Right atrium auricular region (tissue), 2 donors: ENCODE measurements at regions not wholly inside any gene's neighbourhood (a gene's known extent, or its start where the extent isn't known, plus 50 kb on each side); places are given as distances from the start of the nearest gene placed in this dataset.

Source experiments
- DNase-seq: peaks from one replicate; pipeline ENCODE4 v3.0.0-alpha.2; 2019; ENCODE audit warnings: low spot score
- H3K27ac ChIP-seq, 2 donors: fragments of 200-600 bp; sonication (generic); 1 replicate in 1 of 2; 2 replicates in 1 of 2; pipeline ENCODE4 v1.5.1; 2016 to 2019
- H3K27me3 ChIP-seq, 2 donors: fragments of 200-600 bp; sonication (generic); one replicate each; pipeline versions ENCODE4 v1.5.1 to v1.6.0; 2017 to 2019
- H3K36me3 ChIP-seq: fragments of 200-600 bp; sonication (generic); one replicate; pipeline ENCODE4 v1.5.1; 2016
- H3K4me1 ChIP-seq, 2 donors: fragments of 200-600 bp; sonication (generic); one replicate each; pipeline versions ENCODE4 v1.5.1 to v1.6.0; 2017 to 2019
- H3K4me3 ChIP-seq, 2 donors: fragments of 200-600 bp; sonication (generic); 1 replicate in 1 of 2; 2 replicates in 1 of 2; pipeline ENCODE4 v1.5.1; 2017 to 2019; ENCODE audit warnings: mild to moderate bottlenecking in 1 of 2, moderate library complexity in 1 of 2
- H3K9me3 ChIP-seq, 2 donors: fragments of 200-600 bp; sonication (generic); one replicate each; pipeline ENCODE4 v1.5.1; 2019
- CTCF ChIP-seq, 2 donors: fragments of 200-600 bp; sonication (generic); IDR thresholded peaks; one replicate each; pipeline ENCODE4 v1.5.1; 2019; ENCODE audit warnings: antibody characterized with exemption in 2 of 2

- no peaks in the 10 kb centered on the region for H3K36me3 ChIP-seq
- H3K4me3 ChIP-seq, result no peak overlapping the region
- DNase-seq, result no peak
- H3K4me1 ChIP-seq, result no peaks in the 10 kb centered on the region
- no peak for TF ChIP-seq CTCF (IDR thresholded peaks at IDR 0.05)
- no peaks in the 10 kb centered on the region for H3K9me3 ChIP-seq
- H3K27ac ChIP-seq, result no peak overlapping the region
- H3K27me3 ChIP-seq, result no peaks in the 10 kb centered on the region
Observed at GRCh38 chr12:113568021-113568420, 96.3 kb upstream of the LHX5 start.

- no peaks in the 10 kb centered on the region for H3K36me3 ChIP-seq
- no peaks in the 10 kb centered on the region for H3K27me3 ChIP-seq
- no peaks in the 10 kb centered on the region for H3K4me1 ChIP-seq
- DNase-seq, result no peak
- no peaks in the 10 kb centered on the region for H3K9me3 ChIP-seq
- TF ChIP-seq CTCF (IDR thresholded peaks at IDR 0.05), result no peak
- H3K4me3 ChIP-seq, result no peak overlapping the region
- no peak overlapping the region for H3K27ac ChIP-seq
Observed at GRCh38 chr12:113565368-113565767, 93.7 kb upstream of the LHX5 start.

GRCh38 chr12:113561068-113561780 lies 89.6 kb upstream of the LHX5 start:
- DNase-seq, result no peak
- Histone ChIP-seq H3K36me3 (no peaks in the 10 kb centered on the region), H3K27ac (no peak overlapping the region), H3K4me1 (no peaks in the 10 kb centered on the region), H3K4me3 (no peak overlapping the region), H3K27me3 (no peaks in the 10 kb centered on the region), H3K9me3 (no peaks in the 10 kb centered on the region)
- TF ChIP-seq CTCF (IDR thresholded peaks at IDR 0.05), result no peak

DNA sequence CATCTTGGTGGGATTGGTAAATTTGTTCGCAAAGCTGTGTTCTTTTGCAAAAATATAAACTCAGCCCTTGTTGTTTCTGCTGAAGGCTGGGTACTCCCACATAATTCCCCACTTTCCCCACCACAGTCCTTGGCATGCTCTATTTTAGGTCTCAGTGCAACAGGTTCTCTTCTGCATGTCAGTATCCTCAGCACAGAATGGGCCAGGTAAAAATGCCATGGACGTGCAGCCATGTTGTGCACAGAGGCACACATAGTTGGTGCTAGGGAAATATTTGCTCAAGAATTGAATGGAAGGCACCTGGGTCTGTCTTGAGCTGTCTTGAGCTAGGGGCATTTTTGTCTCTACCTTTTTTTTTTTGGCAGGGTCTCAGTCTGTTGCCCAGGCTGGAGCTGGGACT lies 87.8 kb upstream of the LHX5 start:
- Histone ChIP-seq H3K27ac (no peak overlapping the region), H3K4me1 (no peaks in the 10 kb centered on the region), H3K36me3 (no peaks in the 10 kb centered on the region), H3K9me3 (peaks cover 0 to 7% of the 10 kb centered on the region in 2 donors), H3K27me3 (no peaks in the 10 kb centered on the region), H3K4me3 (no peak overlapping the region)
- no peak for TF ChIP-seq CTCF (IDR thresholded peaks at IDR 0.05)
- no peak for DNase-seq

- Histone ChIP-seq H3K27me3 (no peaks in the 10 kb centered on the region), H3K4me3 (no peak overlapping the region), H3K36me3 (no peaks in the 10 kb centered on the region), H3K4me1 (no peaks in the 10 kb centered on the region), H3K27ac (no peak overlapping the region), H3K9me3 (peaks cover 0 to 7% of the 10 kb centered on the region in 2 donors)
- TF ChIP-seq CTCF (IDR thresholded peaks at IDR 0.05), result no peak
- DNase-seq, result no peak
Observed at GRCh38 chr12:113555226-113555625, 83.6 kb upstream of the LHX5 start.

DNA sequence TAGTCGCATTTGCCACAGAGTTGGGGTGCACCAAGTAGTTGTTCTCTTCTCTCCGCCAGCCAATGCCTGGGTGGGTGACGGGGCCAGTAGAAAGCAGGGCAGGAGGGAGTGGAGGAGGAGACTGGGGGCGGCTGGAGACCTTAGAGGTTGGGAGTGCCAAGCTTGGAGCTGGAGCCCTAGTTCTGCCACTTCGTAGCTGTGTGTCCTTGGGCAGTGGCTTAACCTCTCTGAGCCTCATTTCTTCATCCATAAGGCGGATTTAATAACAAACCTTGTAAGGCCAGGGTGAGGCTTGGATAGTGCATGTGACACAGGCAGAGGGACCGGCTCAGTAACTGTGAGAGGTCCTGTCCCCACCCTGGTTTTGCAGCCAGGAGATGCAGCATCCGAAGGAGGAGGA lies 81.1 kb upstream of the LHX5 start:
- Histone ChIP-seq H3K4me3 (no peak overlapping the region), H3K9me3 (peaks cover 0 to 11% of the 10 kb centered on the region in 2 donors), H3K36me3 (no peaks in the 10 kb centered on the region), H3K27ac (no peak overlapping the region), H3K27me3 (no peaks in the 10 kb centered on the region), H3K4me1 (no peaks in the 10 kb centered on the region)
- no peak for DNase-seq
- TF ChIP-seq CTCF (IDR thresholded peaks at IDR 0.05), result no peak
